Testis (tissue), 2 donors: ENCODE measurements at regions not wholly inside any gene's neighbourhood (a gene's known extent, or its start where the extent isn't known, plus 50 kb on each side); places are given as distances from the start of the nearest gene placed in this dataset.

Experiments
- CTCF ChIP-seq, 3 experiments: fragments of 450-650 bp in 2 of 3; fragments of 200-600 bp in 1 of 3; sonication (generic) in 1 of 3; IDR thresholded peaks; one replicate each; pipeline ENCODE4 v1.5.1; 2016 to 2019; ENCODE audit warnings: antibody characterized with exemption in 3 of 3, mild to moderate bottlenecking in 2 of 3, moderate library complexity in 1 of 3
- POLR2A ChIP-seq: fragments of 450-650 bp; IDR thresholded peaks from one replicate; pipeline ENCODE4 v1.6.1; 2017; ENCODE audit warnings: antibody characterized with exemption, mild to moderate bottlenecking, moderate library complexity

- no peak for TF ChIP-seq CTCF (IDR thresholded peaks at IDR 0.05)
- TF ChIP-seq POLR2A = no peak
These were observed 131.9 kb upstream of the FNDC3A start for GRCh38 chr13:48843630-48844380.
